PFSK-1 (cell line): ENCODE measurements at regions not wholly inside any gene's neighbourhood (a gene's known extent, or its start where the extent isn't known, plus 50 kb on each side); places are given as distances from the start of the nearest gene placed in this dataset.

Source experiments
- FOXP2 ChIP-seq: optimal IDR thresholded peaks from 2 replicates; pipeline ENCODE3; 2011; ENCODE audit warnings: borderline replicate concordance, control low read depth, inconsistent platforms; ENCODE audit not compliant: insufficient read depth; ENCODE audit errors: extremely low read length, extremely low read depth
- POLR2AphosphoS5 ChIP-seq: IDR thresholded peaks from 2 replicates; pipeline ENCODE4 v1.6.1; 2012; ENCODE audit warnings: low read depth, mild to moderate bottlenecking, control low read depth, low read length, moderate library complexity
- REST ChIP-seq, 2 experiments: IDR thresholded peaks; 2 replicates each; pipeline versions ENCODE4 v1.6.1 to v1.8.0; 2011 to 2012; ENCODE audit warnings: low read depth in 2 of 2, low read length in 2 of 2, control low read depth in 1 of 2, inconsistent platforms in 1 of 2, mild to moderate bottlenecking in 1 of 2, moderate library complexity in 1 of 2; ENCODE audit not compliant: insufficient read depth in 1 of 2
- SIN3A ChIP-seq: IDR thresholded peaks from 2 replicates; pipeline ENCODE4 v1.6.1; 2012; ENCODE audit warnings: mild to moderate bottlenecking, low read length, moderate library complexity, borderline replicate concordance; ENCODE audit not compliant: insufficient read depth
- TAF1 ChIP-seq: IDR thresholded peaks from 2 replicates; pipeline ENCODE4 v1.6.1; 2012; ENCODE audit warnings: low read length, control low read depth, borderline replicate concordance; ENCODE audit not compliant: insufficient read depth

DNA sequence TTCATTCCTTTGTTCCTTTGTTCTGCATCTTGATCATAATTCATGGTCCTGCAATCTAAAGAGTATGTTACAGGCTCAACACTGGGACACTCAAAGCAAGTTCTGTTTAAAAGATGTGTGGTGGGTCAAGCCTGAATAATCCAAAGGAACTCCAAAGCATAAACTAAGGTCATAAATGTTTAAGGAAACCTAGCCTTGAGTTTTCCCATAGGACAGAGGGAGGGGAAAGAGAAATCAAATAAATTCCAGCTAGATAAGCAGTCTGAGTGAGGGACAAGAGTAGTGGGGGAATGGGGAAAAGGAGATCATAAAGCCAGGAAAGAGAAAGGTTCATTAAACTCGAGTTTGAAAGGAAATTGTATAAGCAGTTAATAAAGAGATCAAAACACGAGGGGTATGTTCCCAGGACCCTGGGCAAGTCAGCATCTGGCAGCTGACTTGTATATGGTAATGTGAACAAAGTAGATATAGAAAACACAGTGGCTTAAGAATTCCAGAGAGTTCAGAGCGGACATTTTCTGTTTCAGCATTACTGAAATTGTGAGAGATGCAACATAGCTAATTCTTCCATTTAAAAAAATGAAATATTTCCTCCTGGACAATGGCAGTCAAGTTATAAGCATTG lies 125.8 kb upstream of the EDNRA start:
- no peak for TF ChIP-seq FOXP2
- no peak for TF ChIP-seq SIN3A
- no peak for TF ChIP-seq POLR2AphosphoS5
- no peak for TF ChIP-seq TAF1
- TF ChIP-seq REST (IDR thresholded peaks at IDR 0.05; ENCODE audit: insufficient read depth in 1 of 2, low read depth in 2 of 2, low read length in 2 of 2): no peak

DNA sequence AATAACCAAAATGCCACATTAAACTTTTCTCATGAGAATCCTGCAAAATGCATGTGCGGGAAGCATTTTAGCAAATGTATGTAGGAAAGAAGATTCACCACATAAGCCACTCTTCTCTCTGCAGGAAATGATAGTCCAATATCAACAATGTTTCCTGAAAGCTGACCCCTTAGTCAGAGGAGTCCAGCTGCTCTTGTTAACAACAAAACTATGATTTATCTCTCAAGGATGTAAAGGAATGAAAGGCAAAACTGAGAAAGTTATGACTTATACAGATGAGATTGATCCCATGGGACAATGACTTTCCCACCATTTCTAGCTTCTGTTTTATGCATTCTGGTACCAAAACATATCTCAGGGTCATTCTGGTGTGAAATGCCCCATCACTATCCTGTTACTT lies 125.0 kb upstream of the EDNRA start:
- no peak for TF ChIP-seq TAF1
- peak; percentile 38; the same call in 1 of the 2 replicates for TF ChIP-seq SIN3A
- no peak for TF ChIP-seq POLR2AphosphoS5
- 0 out of 4 replicates have a peak, but pooled peaks of 1 of the 2 experiments have one; percentile 14 for TF ChIP-seq REST (IDR thresholded peaks at IDR 0.05; ENCODE audit: insufficient read depth in 1 of 2, low read depth in 2 of 2, low read length in 2 of 2)
- TF ChIP-seq FOXP2: no peak

DNA sequence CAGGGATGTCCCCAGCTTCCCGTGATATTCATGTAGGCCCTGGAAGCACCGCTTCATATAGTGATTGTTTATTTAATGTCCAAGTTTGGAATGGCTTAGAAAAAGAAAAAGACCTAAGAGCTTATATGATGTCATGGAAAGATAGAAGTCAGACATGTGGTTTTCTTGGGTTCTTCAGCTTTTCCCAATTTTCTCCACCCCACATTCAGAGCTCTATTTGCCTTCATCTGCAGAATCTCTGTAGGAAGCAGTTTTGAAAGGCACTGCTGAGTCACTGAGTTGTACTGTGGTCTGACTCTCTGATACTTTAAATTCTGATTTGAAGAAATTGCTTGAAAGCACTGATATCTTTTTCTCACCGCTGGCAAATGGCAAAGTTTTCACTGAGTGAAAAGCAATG lies 120.6 kb upstream of the EDNRA start:
- TF ChIP-seq POLR2AphosphoS5: no peak
- no peak for TF ChIP-seq REST (IDR thresholded peaks at IDR 0.05; ENCODE audit: insufficient read depth in 1 of 2, low read depth in 2 of 2, low read length in 2 of 2)
- no peak for TF ChIP-seq SIN3A
- TF ChIP-seq FOXP2: no peak
- TF ChIP-seq TAF1: no peak

DNA sequence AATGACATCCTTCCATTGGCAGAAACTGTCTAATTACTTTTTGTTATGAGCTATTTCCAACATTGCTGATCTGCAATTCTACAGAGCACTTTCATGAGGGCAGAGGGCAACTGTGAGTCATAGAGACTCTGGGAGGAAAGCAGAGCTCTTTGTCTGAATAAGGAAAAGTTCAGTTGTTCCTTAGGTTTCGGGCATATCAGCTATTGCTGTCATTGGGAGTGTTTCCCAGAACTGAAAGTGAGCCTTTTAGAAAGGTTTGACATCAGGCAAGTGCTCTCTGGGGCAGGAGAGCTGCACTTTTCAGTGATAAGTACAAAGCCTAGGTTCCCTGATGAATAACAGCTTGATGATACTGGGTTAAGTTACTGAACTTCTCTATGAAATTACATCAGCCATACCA lies 119.2 kb upstream of the EDNRA start:
- TF ChIP-seq TAF1 (peak; percentile 23; the same call in 1 of the 2 replicates), REST (IDR thresholded peaks at IDR 0.05; ENCODE audit: insufficient read depth in 1 of 2, low read depth in 2 of 2, low read length in 2 of 2) (no peak)

- no peak for TF ChIP-seq SIN3A
- no peak for TF ChIP-seq TAF1
- TF ChIP-seq FOXP2: no peak
- no peak for TF ChIP-seq REST (IDR thresholded peaks at IDR 0.05; ENCODE audit: insufficient read depth in 1 of 2, low read depth in 2 of 2, low read length in 2 of 2)
- no peak for TF ChIP-seq POLR2AphosphoS5
Observed at GRCh38 chr4:147362938-147363337, 118.0 kb upstream of the EDNRA start.
